Thoracic aorta (tissue), 2 donors: ENCODE measurements at regions not wholly inside any gene's neighbourhood (a gene's known extent, or its start where the extent isn't known, plus 50 kb on each side); places are given as distances from the start of the nearest gene placed in this dataset.

Experiments
- ATAC-seq: fragments of 150-250 bp; one replicate; pipeline ENCODE4 v1.8.0; 2017; ENCODE audit warnings: low read depth; ENCODE audit not compliant: insufficient number of reproducible peaks, low FRiP score
- DNase-seq: peaks from one replicate; pipeline ENCODE4 v3.0.0-alpha.2; 2020; ENCODE audit warnings: low spot score
- H3K27ac ChIP-seq, 2 donors: fragments of 200-600 bp; sonication (generic); 1 replicate in 1 of 2; 2 replicates in 1 of 2; pipeline ENCODE4 v1.5.1; 2016; ENCODE audit warnings: mild to moderate bottlenecking in 2 of 2, moderate library complexity in 2 of 2
- H3K27me3 ChIP-seq: fragments of 200-600 bp; sonication (generic); replicated peaks from 2 replicates; pipeline ENCODE4 v1.6.0; 2016; ENCODE audit warnings: mild to moderate bottlenecking; ENCODE audit not compliant: insufficient read depth
- H3K36me3 ChIP-seq: fragments of 200-600 bp; sonication (generic); one replicate; pipeline ENCODE4 v1.5.1; 2016
- H3K4me1 ChIP-seq, 2 donors: fragments of 200-600 bp; sonication (generic); 1 replicate in 1 of 2; 2 replicates in 1 of 2; pipeline versions ENCODE4 v1.5.1 to v1.6.0; 2016; ENCODE audit warnings: low read depth in 2 of 2, mild to moderate bottlenecking in 1 of 2; ENCODE audit not compliant: control insufficient read depth in 1 of 2
- H3K4me3 ChIP-seq: fragments of 200-600 bp; sonication (generic); 2 replicates; pipeline ENCODE4 v1.5.1; 2016; ENCODE audit warnings: mild to moderate bottlenecking
- H3K9me3 ChIP-seq: fragments of 200-600 bp; sonication (generic); 2 replicates; pipeline ENCODE4 v1.5.1; 2016
- TF ChIP-seq, protein P1 (sequence below): fragments of 200-600 bp; sonication (generic); IDR thresholded peaks from one replicate; pipeline ENCODE4 v1.5.1; 2019; ENCODE audit warnings: antibody characterized with exemption

GRCh38 chr6:48236375-48236774, 125.4 kb upstream of the PTCHD4 start:
- Histone ChIP-seq H3K27ac (no peak overlapping the region), H3K4me1 (no peaks in the 10 kb centered on the region), H3K36me3 (no peaks in the 10 kb centered on the region), H3K4me3 (no peak overlapping the region), H3K27me3 (no peaks in the 10 kb centered on the region), H3K9me3 (peaks cover 9% of the 10 kb centered on the region)
- TF ChIP-seq, protein P1, sequence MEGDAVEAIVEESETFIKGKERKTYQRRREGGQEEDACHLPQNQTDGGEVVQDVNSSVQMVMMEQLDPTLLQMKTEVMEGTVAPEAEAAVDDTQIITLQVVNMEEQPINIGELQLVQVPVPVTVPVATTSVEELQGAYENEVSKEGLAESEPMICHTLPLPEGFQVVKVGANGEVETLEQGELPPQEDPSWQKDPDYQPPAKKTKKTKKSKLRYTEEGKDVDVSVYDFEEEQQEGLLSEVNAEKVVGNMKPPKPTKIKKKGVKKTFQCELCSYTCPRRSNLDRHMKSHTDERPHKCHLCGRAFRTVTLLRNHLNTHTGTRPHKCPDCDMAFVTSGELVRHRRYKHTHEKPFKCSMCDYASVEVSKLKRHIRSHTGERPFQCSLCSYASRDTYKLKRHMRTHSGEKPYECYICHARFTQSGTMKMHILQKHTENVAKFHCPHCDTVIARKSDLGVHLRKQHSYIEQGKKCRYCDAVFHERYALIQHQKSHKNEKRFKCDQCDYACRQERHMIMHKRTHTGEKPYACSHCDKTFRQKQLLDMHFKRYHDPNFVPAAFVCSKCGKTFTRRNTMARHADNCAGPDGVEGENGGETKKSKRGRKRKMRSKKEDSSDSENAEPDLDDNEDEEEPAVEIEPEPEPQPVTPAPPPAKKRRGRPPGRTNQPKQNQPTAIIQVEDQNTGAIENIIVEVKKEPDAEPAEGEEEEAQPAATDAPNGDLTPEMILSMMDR: no peak
- no peak for ATAC-seq
- DNase-seq: no peak

DNA sequence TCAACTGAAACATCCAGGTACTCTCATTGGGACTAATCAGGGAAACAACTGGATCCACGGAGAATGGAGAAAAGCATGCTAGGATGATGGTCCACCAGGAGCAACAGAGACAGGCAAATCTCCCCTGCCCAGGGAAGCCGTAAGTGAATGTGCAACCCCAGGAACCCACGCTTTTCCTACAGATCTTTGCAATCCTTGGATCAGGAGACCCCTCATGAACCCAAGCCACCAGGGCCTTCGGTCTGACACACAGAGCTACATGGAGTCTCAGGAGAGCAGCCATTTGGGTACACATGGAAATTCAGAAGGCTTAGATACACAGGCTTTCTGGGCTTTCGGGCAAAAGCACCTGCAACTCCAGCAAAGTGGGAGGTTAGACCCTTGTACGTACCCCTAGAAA, 122.1 kb upstream of the PTCHD4 start:
- DNase-seq (no peak), ATAC-seq (no peak)
- TF ChIP-seq, protein P1: no peak
- H3K4me3 ChIP-seq: no peak overlapping the region
- no peaks in the 10 kb centered on the region for H3K36me3 ChIP-seq
- no peaks in the 10 kb centered on the region for H3K4me1 ChIP-seq
- peaks cover 9% of the 10 kb centered on the region for H3K9me3 ChIP-seq
- H3K27ac ChIP-seq: no peak overlapping the region
- no peaks in the 10 kb centered on the region for H3K27me3 ChIP-seq

GRCh38 chr6:48229841-48230240, 118.8 kb upstream of the PTCHD4 start:
- Histone ChIP-seq H3K27me3 (no peaks in the 10 kb centered on the region), H3K27ac (no peak overlapping the region), H3K4me3 (no peak overlapping the region), H3K4me1 (no peaks in the 10 kb centered on the region), H3K36me3 (no peaks in the 10 kb centered on the region), H3K9me3 (no peaks in the 10 kb centered on the region)
- ATAC-seq (no peak), DNase-seq (no peak)
- TF ChIP-seq, protein P1: no peak

DNA sequence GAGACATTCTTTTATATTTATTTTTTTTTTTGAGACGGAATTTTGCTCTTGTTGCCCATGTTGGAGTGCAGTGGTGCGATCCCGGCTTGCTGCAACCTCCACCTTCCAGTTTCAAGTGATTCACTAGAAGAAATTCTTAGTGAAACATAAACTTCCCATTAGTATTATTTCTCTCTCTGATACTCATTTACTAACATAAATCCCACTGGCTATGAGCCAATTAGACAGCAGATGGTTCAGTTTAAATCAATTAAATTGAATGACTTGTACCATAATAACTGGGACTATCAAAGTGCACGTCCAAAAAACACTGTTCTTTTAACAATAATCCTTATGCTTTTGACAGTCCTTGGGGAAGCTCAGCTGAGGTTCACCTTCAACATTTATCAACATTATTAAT, 111.2 kb upstream of the PTCHD4 start:
- DNase-seq (no peak), ATAC-seq (no peak)
- no peaks in the 10 kb centered on the region for H3K4me1 ChIP-seq
- H3K9me3 ChIP-seq: no peaks in the 10 kb centered on the region
- no peaks in the 10 kb centered on the region for H3K27me3 ChIP-seq
- TF ChIP-seq, protein P1: no peak
- H3K4me3 ChIP-seq: no peak overlapping the region
- no peak overlapping the region for H3K27ac ChIP-seq
- H3K36me3 ChIP-seq: no peaks in the 10 kb centered on the region

DNA sequence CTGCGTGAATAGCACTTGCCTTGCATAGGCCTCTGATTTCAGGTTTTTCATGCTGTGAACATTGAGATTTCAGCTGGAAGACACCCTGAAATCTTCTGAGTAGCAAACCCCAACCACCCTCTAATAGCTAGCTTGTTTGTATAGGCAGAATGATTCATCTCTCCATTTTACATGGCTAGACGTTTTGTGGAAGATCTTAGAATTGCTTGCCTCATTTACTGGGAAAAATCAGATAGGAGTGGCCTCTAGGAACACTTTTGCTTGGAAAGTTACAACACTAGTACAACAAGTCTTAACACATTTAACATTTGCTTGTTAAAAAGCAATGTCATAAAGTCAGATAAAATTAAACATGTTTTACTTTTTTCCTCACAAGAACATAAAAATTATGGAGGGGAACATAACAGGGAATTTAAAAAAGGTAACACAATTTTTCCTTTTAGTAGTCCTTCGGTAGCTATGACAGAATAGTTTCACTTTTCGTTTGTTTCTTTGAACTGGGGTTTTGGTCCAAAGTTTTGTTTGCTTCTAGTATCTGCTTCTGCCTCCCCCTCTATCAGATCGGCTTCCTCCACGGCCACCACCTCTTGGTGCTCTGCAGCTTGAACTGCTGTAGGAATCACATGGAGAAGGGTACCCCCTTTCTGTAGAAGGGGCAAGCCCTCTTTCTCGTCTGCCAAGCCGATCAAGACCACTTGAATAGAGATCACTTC, 102.2 kb upstream of the PTCHD4 start:
- Histone ChIP-seq H3K4me3 (no peak overlapping the region), H3K36me3 (no peaks in the 10 kb centered on the region), H3K27ac (no peak overlapping the region), H3K4me1 (no peaks in the 10 kb centered on the region), H3K9me3 (no peaks in the 10 kb centered on the region), H3K27me3 (no peaks in the 10 kb centered on the region)
- TF ChIP-seq, protein P1: no peak
- DNase-seq (no peak), ATAC-seq (no peak)
